HepG2 (cell line): ENCODE measurements at regions not wholly inside any gene's neighbourhood (a gene's known extent, or its start where the extent isn't known, plus 50 kb on each side); places are given as distances from the start of the nearest gene placed in this dataset.

Experiments
- ATAC-seq: fragments of 200-7000 bp; cut with Tn5 transposase; 3 replicates; pipeline ENCODE4 v1.9.1; 2020; ENCODE audit warnings: mild to moderate bottlenecking, moderate library complexity
- BruUV-seq: library from RNA; stranded (reverse); fragments of 400-500 nt; replicated peaks from 2 replicates; lab custom pipeline; 2021; lab: Mats Ljungman, UMichigan
- CTCF ChIA-PET: fragments of 300-600 bp; formaldehyde crosslinking; extraction: SDS; loops from one replicate; lab custom pipeline; 2021; ENCODE audit warnings: low total read pairs, inconsistent platforms, low intra/inter-chr PET ratio; lab: Yijun Ruan, JAX
- POLR2A ChIA-PET: fragments of 350-600 bp; sonication (Branson Sonifier 250); formaldehyde crosslinking; loops from one replicate; lab custom pipeline; 2020; ENCODE audit warnings: antibody characterized with exemption, inconsistent platforms; lab: Yijun Ruan, JAX
- DNase-seq: peaks from one replicate; pipeline ENCODE4 v3.0.0-alpha.2; 2015; ENCODE audit warnings: low spot score
- FAIRE-seq: peaks from 3 replicates; lab custom pipeline; 2011; peaks lifted over from hg19 to GRCh38; lab: Jason Lieb, UNC
- H2AFZ ChIP-seq: one replicate; pipeline ENCODE4 v1.6.1; 2011; ENCODE audit warnings: low read length, inconsistent platforms
- H3K27ac ChIP-seq: fragments of 300-600 bp; 3 replicates; pipeline ENCODE4 v1.8.0; 2011; ENCODE audit warnings: mixed run types, mild to moderate bottlenecking, mixed read lengths, low read length, inconsistent platforms; ENCODE audit not compliant: insufficient read depth; ENCODE audit errors: extremely low read length
- H3K27me3 ChIP-seq, 2 experiments: fragments of 200-600 bp in 1 of 2; 2 replicates in 1 of 2; 3 replicates in 1 of 2; pipeline versions ENCODE4 v1.6.0 to v1.8.0; 2011; ENCODE audit warnings: low read length in 2 of 2, mild to moderate bottlenecking in 2 of 2, moderate library complexity in 2 of 2, inconsistent platforms in 1 of 2; ENCODE audit not compliant: insufficient read depth in 2 of 2, control insufficient read depth in 1 of 2
- H3K36me3 ChIP-seq, 2 experiments: fragments of 200-600 bp in 1 of 2; replicated peaks in 1 of 2; 2 replicates in 1 of 2; 3 replicates in 1 of 2; pipeline versions ENCODE4 v1.5.1 to v1.8.0; 2011; ENCODE audit warnings: low read length in 2 of 2, inconsistent platforms in 1 of 2; ENCODE audit not compliant: insufficient read depth in 2 of 2, control insufficient read depth in 1 of 2
- H3K4me1 ChIP-seq: 2 replicates; pipeline ENCODE4 v1.5.1; 2012; ENCODE audit warnings: low read length, inconsistent platforms; ENCODE audit not compliant: insufficient read depth
- H3K4me2 ChIP-seq: 2 replicates; pipeline ENCODE4 v1.6.0; 2011; ENCODE audit warnings: low read depth, low read length, inconsistent platforms
- H3K4me3 ChIP-seq, 3 experiments: fragments of 200-600 bp in 1 of 3; sonication (generic), shearing (Covaris generic) in 1 of 3; replicated peaks in 1 of 3; 2 replicates each; pipeline ENCODE4 v1.5.1; 2011 to 2016; ENCODE audit warnings: low read length in 3 of 3, inconsistent platforms in 2 of 3, low read depth in 2 of 3, mild to moderate bottlenecking in 2 of 3, control low read depth in 1 of 3, mixed read lengths in 1 of 3; ENCODE audit not compliant: insufficient read depth in 1 of 3
- H3K79me2 ChIP-seq: one replicate; pipeline ENCODE4 v1.6.1; 2011; ENCODE audit warnings: low read length, inconsistent platforms; ENCODE audit not compliant: insufficient read depth
- H3K9ac ChIP-seq: 2 replicates; pipeline ENCODE4 v1.6.0; 2011; ENCODE audit warnings: mild to moderate bottlenecking, low read depth, low read length, inconsistent platforms; ENCODE audit not compliant: insufficient read depth
- H3K9me3 ChIP-seq: 2 replicates; pipeline ENCODE4 v1.5.1; 2012; ENCODE audit warnings: mild to moderate bottlenecking, low read length
- H4K20me1 ChIP-seq: 2 replicates; pipeline ENCODE4 v1.6.0; 2011; ENCODE audit warnings: inconsistent platforms, mild to moderate bottlenecking, low read length, moderate library complexity; ENCODE audit not compliant: insufficient read depth
- DNMT1 ChIP-seq: sonication (generic); formaldehyde crosslinking; IDR thresholded peaks from 2 replicates; pipeline ENCODE4 v1.5.1; 2020; ENCODE audit warnings: mild to moderate bottlenecking, missing genetic modification reagents
- MAZ ChIP-seq, 2 experiments: sonication (generic) in 1 of 2; formaldehyde crosslinking in 1 of 2; IDR thresholded peaks; 2 replicates each; pipeline versions ENCODE4 v1.5.0 to v1.6.1; 2012 to 2020; ENCODE audit warnings: low read depth in 2 of 2, mild to moderate bottlenecking in 2 of 2, borderline replicate concordance in 1 of 2, improper control_type of control experiment in 1 of 2, low read length in 1 of 2, missing genetic modification reagents in 1 of 2, moderate library complexity in 1 of 2
- NFIB ChIP-seq: sonication (generic); formaldehyde crosslinking; IDR thresholded peaks from 2 replicates; pipeline ENCODE4 v1.9.0; 2021; ENCODE audit warnings: missing genetic modification reagents, mild to moderate bottlenecking, borderline replicate concordance
- PITX1 ChIP-seq: sonication (generic); formaldehyde crosslinking; IDR thresholded peaks from 2 replicates; pipeline ENCODE4 v1.5.1; 2020; ENCODE audit warnings: mild to moderate bottlenecking, missing genetic modification reagents
- PRMT3 ChIP-seq: sonication (generic); formaldehyde crosslinking; IDR thresholded peaks from 2 replicates; pipeline ENCODE4 v1.8.1; 2022; ENCODE audit warnings: low read depth, mild to moderate bottlenecking, moderate library complexity, missing genetic modification reagents, borderline replicate concordance
- RBFOX2 ChIP-seq: fragments of 200-400 bp; formaldehyde crosslinking; IDR thresholded peaks from 2 replicates; pipeline ENCODE4 v1.6.1; 2017; ENCODE audit warnings: low read depth, mild to moderate bottlenecking, low read length
- TARDBP ChIP-seq: sonication (generic); formaldehyde crosslinking; IDR thresholded peaks from 2 replicates; pipeline ENCODE4 v1.8.0; 2022; ENCODE audit warnings: mild to moderate bottlenecking, missing genetic modification reagents
- THAP11 ChIP-seq: IDR thresholded peaks from 2 replicates; pipeline ENCODE4 v1.6.1; 2016; ENCODE audit warnings: missing biosample characterization, missing genetic modification reagents
- U2AF1 ChIP-seq: fragments of 200-400 bp; formaldehyde crosslinking; optimal IDR thresholded peaks from 2 replicates; pipeline ENCODE3; 2017; ENCODE audit warnings: mild to moderate bottlenecking, low read depth, low read length
- ZBTB21 ChIP-seq: sonication (generic); formaldehyde crosslinking; IDR thresholded peaks from 2 replicates; pipeline ENCODE4 v1.4.0; 2020; ENCODE audit warnings: missing genetic modification reagents
- ZNF274 ChIP-seq: sonication (generic); formaldehyde crosslinking; IDR thresholded peaks from 2 replicates; pipeline ENCODE4 v1.5.1; 2020; ENCODE audit warnings: mild to moderate bottlenecking, missing genetic modification reagents
- ZNF501 ChIP-seq: sonication (generic); formaldehyde crosslinking; IDR thresholded peaks from 2 replicates; pipeline ENCODE4 v1.5.1; 2020; ENCODE audit warnings: mild to moderate bottlenecking, moderate library complexity, missing genetic modification reagents
- ZNF788 ChIP-seq: sonication (generic); formaldehyde crosslinking; IDR thresholded peaks from 2 replicates; pipeline ENCODE4 v1.5.0; 2020; ENCODE audit warnings: mild to moderate bottlenecking, missing genetic modification reagents, borderline replicate concordance
- WGBS: methylation state at CpG from one replicate; pipeline ENCODE4 v1.1.6; 2017; ENCODE audit warnings: low lambda C conversion rate; 5-methylcytosine and 5-hydroxymethylcytosine counted together
- in situ Hi-C: cut with HindIII; loops from 2 replicates; pipeline ENCODE4 v1.10.0; 2017; ENCODE audit warnings: low pct_unique_long_range_greater_than_20kb; ENCODE audit not compliant: extremely low pct_ligation_motif_present
- intact Hi-C: fragments of 100-400 bp; cut with micrococcal nuclease; formaldehyde crosslinking; loops from one replicate; pipeline ENCODE4 v1.10.0; 2022; ENCODE audit not compliant: unreplicated experiment
- TF ChIP-seq, protein P1 (sequence below): sonication (generic); formaldehyde crosslinking; IDR thresholded peaks from 2 replicates; pipeline ENCODE4 v1.4.0; 2020; ENCODE audit warnings: missing genetic modification reagents, mild to moderate bottlenecking, borderline replicate concordance
- TF ChIP-seq, protein P2 (sequence below): sonication (generic); formaldehyde crosslinking; IDR thresholded peaks from 2 replicates; pipeline ENCODE4 v1.4.0; 2020; ENCODE audit warnings: missing genetic modification reagents
- TF ChIP-seq, protein P3 (sequence below): sonication (generic); formaldehyde crosslinking; IDR thresholded peaks from 2 replicates; pipeline ENCODE4 v1.5.0; 2020; ENCODE audit warnings: missing genetic modification reagents
- TF ChIP-seq, protein P4 (sequence below): IDR thresholded peaks from 2 replicates; pipeline ENCODE4 v1.6.1; 2012; ENCODE audit warnings: inconsistent platforms
- TF ChIP-seq, protein P5 (sequence below): IDR thresholded peaks from 2 replicates; pipeline ENCODE4 v1.6.1; 2016

DNA sequence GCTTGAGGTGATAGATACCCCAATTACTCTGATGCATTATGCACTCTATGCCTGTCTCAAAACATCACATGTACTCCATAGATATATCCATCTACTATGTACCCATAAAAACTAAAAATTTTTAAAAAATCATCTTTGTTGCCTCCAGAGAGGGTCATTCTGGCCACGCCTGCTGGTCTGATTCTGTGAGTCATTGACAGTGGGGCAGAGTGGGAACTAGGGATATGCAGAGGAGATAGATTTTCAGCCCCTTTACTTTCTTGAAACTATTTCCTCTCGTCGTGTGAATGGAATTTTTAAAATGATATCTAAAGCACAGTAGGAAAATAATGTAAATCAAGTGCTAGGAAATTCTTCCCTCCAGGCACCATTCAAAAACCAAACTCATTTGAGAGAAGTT is 715.0 kb upstream of the NRP1 start:
- no peak for FAIRE-seq
- WGBS = 20% methylated on average over 3 of the region's 3 CpGs
- in situ Hi-C loops = no loop called here

More for the DNA sequence above, 715.0 kb upstream of the NRP1 start:
- H3K9me3 ChIP-seq = no peaks in the 10 kb centered on the region
- ATAC-seq = no peak
- no peaks in the 10 kb centered on the region for H4K20me1 ChIP-seq
- H3K4me2 ChIP-seq = no peak overlapping the region
- no peaks in the 10 kb centered on the region for H3K79me2 ChIP-seq
- H3K9ac ChIP-seq = no peak overlapping the region
- POLR2A ChIA-PET = no interaction called here
- intact Hi-C loops = no loop called here
- H2AFZ ChIP-seq = no peak overlapping the region
- BruUV-seq = no TSS peak
- no peaks in the 10 kb centered on the region for H3K36me3 ChIP-seq
- no peak overlapping the region for H3K27ac ChIP-seq
- no peak for DNase-seq
- H3K4me3 ChIP-seq = no peak overlapping the region
- H3K4me1 ChIP-seq = no peaks in the 10 kb centered on the region
- TF ChIP-seq THAP11 (no peak), ZNF274 (CRISPR knock-in tag) (no peak), TARDBP (CRISPR knock-in tag) (no peak), PRMT3 (CRISPR knock-in tag) (no peak), NFIB (CRISPR knock-in tag) (no peak), RBFOX2 (no peak), PITX1 (CRISPR knock-in tag) (no peak), U2AF1 (no peak), MAZ (IDR thresholded peaks at IDR 0.05; ENCODE audit: borderline replicate concordance, low read depth, low read length) (no peak), MAZ (CRISPR knock-in tag; IDR thresholded peaks at IDR 0.05; ENCODE audit: low read depth) (no peak), ZNF501 (no peak), ZBTB21 (CRISPR knock-in tag) (no peak), DNMT1 (no peak), ZNF788 (CRISPR knock-in tag) (no peak)
- TF ChIP-seq, protein P1, sequence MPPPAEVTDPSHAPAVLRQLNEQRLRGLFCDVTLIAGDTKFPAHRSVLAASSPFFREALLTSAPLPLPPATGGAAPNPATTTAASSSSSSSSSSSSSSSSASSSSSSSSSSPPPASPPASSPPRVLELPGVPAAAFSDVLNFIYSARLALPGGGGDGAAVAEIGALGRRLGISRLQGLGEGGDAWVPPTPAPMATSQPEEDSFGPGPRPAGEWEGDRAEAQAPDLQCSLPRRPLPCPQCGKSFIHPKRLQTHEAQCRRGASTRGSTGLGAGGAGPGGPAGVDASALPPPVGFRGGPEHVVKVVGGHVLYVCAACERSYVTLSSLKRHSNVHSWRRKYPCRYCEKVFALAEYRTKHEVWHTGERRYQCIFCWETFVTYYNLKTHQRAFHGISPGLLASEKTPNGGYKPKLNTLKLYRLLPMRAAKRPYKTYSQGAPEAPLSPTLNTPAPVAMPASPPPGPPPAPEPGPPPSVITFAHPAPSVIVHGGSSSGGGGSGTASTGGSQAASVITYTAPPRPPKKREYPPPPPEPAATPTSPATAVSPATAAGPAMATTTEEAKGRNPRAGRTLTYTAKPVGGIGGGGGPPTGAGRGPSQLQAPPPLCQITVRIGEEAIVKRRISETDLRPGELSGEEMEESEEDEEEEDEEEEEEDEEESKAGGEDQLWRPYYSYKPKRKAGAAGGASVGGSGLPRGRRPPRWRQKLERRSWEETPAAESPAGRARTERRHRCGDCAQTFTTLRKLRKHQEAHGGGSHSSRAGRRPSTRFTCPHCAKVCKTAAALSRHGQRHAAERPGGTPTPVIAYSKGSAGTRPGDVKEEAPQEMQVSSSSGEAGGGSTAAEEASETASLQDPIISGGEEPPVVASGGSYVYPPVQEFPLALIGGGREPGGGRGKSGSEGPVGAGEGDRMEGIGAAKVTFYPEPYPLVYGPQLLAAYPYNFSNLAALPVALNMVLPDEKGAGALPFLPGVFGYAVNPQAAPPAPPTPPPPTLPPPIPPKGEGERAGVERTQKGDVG (CRISPR knock-in tag) = no peak
- TF ChIP-seq, protein P2, sequence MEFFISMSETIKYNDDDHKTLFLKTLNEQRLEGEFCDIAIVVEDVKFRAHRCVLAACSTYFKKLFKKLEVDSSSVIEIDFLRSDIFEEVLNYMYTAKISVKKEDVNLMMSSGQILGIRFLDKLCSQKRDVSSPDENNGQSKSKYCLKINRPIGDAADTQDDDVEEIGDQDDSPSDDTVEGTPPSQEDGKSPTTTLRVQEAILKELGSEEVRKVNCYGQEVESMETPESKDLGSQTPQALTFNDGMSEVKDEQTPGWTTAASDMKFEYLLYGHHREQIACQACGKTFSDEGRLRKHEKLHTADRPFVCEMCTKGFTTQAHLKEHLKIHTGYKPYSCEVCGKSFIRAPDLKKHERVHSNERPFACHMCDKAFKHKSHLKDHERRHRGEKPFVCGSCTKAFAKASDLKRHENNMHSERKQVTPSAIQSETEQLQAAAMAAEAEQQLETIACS (CRISPR knock-in tag) = no peak
- TF ChIP-seq, protein P3, sequence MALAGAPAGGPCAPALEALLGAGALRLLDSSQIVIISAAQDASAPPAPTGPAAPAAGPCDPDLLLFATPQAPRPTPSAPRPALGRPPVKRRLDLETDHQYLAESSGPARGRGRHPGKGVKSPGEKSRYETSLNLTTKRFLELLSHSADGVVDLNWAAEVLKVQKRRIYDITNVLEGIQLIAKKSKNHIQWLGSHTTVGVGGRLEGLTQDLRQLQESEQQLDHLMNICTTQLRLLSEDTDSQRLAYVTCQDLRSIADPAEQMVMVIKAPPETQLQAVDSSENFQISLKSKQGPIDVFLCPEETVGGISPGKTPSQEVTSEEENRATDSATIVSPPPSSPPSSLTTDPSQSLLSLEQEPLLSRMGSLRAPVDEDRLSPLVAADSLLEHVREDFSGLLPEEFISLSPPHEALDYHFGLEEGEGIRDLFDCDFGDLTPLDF (CRISPR knock-in tag) = no peak
- TF ChIP-seq, protein P4, sequence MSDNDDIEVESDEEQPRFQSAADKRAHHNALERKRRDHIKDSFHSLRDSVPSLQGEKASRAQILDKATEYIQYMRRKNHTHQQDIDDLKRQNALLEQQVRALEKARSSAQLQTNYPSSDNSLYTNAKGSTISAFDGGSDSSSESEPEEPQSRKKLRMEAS = no peak
- TF ChIP-seq, protein P5, sequence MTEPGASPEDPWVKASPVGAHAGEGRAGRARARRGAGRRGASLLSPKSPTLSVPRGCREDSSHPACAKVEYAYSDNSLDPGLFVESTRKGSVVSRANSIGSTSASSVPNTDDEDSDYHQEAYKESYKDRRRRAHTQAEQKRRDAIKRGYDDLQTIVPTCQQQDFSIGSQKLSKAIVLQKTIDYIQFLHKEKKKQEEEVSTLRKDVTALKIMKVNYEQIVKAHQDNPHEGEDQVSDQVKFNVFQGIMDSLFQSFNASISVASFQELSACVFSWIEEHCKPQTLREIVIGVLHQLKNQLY (CRISPR knock-in tag) = no peak
- TF ChIP-seq, all 625 proteins: peak for 0
- CTCF ChIA-PET = no interaction called here
- H3K27me3 ChIP-seq = peaks cover 0 to 4% of the 10 kb centered on the region in 2 experiments; a peak in 2 of 5 replicates
